ENCODE measurements at regions not wholly inside any gene's neighbourhood (a gene's known extent, or its start where the extent isn't known, plus 50 kb on each side); places are given as distances from the start of the nearest gene placed in this dataset.

DNA sequence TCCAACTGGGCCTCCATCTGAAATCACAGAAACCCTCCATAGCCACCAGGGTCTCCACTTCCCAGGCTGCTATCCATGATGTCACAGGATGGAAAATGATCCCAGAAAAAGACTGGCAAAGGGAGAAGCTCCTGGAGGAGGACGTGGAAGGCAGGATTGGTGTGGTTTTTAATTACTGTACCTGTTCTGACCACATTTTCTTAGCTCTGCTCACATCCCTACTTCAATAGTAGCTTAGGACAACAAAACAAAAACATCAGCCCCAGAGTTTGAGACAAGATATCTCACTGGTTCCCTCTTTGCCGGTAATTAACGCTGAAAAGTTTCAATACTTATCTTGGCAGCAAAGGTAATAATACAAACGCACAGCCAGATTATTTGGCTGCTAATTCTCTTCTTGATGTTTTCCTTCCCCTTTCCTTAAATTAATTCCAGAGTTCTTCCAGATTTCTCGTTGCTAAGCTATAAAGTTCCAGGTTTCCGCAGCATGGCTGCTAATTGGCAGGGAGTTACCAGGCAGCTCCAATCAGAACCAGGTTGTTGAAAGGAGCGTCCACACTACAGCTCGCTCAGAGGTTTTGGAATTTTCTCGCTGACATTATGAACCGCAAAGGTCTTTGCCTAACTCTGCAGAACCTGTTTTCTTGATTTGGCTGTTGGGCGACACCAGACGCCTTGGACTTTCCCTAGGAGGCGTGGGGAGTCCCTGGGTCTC is 263.4 kb downstream of the MRTFB start:
- DNase-seq, result no peak

DNA sequence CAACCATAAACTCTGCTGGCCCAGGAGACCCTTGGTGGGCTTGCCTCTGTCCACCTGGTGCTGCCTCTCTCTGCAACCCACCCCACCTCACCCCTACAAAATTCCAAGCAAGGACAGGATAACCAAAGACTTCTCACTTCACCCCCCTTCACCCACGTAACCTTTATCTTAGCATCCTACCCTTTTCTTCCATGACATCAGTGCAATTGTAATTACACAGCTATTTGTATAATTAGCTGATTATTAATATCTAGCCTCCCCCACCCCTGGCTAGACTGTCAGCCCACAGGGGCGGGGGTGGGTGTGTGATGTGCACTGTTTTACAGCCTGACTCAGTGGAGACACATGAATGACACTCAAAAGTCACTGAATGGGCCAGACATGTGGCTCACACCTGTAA is 262.2 kb downstream of the MRTFB start:
- DNase-seq, result no peak

DNA sequence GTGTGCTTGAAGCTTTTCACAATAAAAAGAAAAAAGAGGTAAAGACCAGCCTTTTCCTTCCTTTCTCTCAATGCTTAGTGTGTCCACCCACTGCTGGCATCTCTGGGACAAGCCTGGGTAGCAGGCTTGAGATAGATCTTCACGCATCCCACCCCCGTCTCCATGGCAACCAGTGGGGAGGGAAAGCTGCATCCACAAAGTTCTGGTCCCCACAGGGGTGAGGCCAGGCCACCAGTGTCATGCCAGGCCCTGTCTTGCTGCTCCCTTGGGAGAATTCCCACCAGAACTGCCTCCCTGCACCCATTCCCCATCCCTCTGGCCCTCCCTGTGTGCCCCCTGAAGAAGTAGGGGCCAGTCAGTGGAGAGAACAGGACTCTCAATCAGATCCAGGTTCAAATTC is 259.9 kb downstream of the MRTFB start:
- DNase-seq, result no peak

DNA sequence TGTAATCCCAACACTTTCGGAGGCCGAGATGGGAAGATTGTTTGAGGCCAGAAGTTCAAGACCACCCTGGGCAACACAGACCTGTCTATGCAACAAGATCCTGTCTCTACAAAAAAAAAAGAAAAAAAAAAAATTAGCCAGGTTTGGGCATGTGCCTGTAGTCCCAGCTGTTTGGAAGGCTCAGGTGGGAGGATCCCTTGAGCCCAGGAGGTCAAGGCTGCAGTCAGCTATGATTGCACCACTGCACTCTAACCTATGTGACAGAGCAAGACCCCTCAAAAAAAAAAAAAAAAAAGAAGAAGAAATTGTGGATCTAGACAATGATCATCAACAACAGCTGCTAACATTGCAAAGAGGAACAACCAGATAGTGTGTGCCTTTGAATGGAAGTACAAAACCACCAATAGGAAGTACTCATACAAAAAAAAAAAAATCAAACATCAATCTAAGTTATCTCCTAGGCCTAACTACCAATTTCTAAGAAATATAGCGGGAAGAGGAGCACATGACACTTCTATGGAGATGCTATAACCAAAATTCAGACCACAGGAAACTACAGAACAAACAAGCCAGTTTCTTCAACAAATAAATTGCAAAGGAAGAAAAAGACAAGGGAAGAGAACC is 258.7 kb downstream of the MRTFB start:
- DNase-seq, result no peak

DNA sequence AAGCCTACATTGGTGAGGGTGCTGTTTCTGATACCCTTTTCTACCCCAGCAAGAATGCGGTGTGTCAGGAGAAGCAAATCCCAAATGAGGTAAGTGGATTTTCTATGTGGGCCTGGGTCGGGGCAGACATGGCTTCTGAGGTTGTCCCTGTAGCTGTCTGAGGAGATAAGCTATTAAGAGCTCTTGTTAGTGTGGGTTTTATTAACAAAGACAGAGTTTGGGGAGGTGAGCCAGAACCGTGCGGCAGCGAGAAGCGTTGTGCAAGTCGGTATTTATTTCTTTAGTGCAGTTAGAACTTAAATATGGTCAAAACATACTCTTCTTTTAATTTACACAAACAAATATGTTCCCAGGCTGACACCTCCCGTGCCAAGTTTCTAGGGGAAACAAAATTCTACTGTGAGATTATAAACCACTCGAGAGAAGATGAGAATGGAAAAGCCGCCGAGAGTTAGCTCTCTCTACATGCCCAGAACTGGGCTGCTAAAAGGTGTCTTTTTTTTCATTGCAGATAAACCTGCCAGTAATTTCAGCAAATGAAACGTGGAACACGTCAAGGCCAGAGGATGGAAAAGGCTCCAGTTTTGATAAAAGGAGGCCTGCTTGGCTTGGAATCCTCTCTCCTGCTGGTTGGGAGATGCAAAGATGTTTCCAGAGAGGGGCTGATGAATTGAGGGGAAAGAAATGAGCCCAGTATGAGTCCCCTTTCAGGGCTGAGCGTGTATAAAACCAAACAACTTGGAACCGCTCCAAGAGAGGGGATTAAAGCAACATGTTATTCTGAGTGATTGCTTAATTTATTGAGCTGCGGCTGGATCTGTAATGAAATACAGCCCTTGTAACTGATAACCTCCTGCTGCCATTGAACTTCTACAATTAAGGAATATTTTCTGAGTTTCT is 254.6 kb downstream of the MRTFB start:
- DNase-seq, result peak; percentile 55

DNA sequence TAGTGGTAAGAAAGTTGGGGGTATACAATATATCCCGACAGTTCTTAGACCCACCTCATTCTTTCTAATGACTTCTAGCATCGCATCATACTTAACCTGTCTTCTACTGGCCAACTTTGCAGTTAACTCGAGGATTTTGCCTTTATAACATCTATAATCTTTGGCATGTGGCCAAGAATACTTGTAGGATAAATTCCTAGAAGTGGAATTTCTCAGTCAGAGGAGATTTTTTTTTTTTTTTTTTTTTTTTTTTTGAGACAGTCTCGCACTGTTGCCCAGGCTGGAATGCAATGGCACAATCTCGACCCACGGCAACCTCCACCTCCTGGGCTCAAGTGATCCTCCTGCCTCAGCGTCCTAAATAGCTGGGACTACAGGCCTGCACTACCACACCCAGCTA is 253.5 kb downstream of the MRTFB start:
- DNase-seq, result no peak

DNA sequence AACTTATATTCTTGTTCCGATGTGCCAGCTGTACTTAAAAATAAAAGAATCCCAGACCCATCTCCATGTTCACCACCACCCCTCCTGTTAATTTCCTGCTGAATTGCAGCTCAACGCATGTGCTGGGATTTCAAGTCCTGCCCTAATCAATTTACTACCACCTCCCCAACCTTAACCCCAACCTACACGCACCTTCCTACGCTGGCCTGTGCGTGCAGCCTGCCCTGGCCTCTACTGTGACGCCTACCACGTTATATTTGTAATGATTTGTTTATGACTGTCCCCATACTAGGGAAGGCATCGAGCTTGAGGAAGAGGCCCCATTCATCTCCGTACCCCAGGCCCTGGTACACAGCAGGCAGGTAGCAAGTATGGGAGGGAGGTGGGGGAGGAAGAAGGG is 251.1 kb downstream of the MRTFB start:
- DNase-seq, result no peak

DNA sequence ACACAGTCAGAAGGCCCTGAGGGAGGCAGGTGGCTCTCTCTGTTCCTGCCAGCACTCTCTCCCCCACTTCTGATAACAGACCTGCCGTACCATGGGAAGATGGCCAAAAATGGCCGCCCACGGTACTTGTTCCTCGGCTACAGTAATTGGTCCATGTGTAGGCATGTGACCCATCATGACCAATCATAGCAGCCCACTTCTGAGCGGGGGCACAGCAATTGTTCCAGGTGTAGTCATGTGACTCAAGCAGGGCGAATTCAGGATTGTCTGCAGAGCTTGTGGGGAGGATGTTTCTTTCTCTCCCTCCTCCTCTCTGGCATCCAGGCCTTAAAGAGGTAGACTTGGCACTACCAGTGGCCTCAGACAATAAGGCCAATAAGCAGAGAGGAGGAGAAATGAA is 250.4 kb downstream of the MRTFB start:
- no peak for DNase-seq

DNA sequence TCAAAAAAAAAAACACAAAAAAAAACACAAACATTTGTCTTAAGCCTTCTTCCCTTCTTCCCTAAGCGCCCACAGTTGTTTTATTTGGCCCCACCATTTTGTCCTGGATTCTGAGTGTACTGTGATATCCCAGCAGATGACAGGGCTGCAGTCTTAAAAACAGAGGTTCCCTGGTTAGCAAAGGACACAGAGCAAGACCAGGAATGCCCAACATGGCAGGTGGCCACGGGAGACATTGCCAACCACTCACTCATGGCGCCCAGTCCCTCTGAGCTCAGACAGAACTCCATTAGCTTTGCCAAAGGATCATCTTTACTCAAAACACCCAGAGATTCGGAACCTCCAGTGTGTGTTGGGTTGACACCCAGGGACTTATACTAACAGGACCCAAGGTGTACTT is 249.3 kb downstream of the MRTFB start:
- DNase-seq, result no peak

All from NCI-H524 treated with DMSO at 0.1 percent for 48 hours (cell line).